ENCODE measurements at regions not wholly inside any gene's neighbourhood (a gene's known extent, or its start where the extent isn't known, plus 50 kb on each side); places are given as distances from the start of the nearest gene placed in this dataset.

GRCh38 chr10:62655337-62655994, 149.1 kb upstream of the ADO start:
- WGBS (ENCODE audit: low lambda C conversion rate), result 69% methylated on average over 6 of the region's 6 CpGs
- Histone ChIP-seq H4K20me1 (ENCODE audit: insufficient read depth) (no peaks in the 10 kb centered on the region), H3K4me3 (ENCODE audit: low read depth in 2 of 2, low read length in 1 of 2) (no peak overlapping the region), H3K4me1 (ENCODE audit: control insufficient read depth in 1 of 2, insufficient read depth in 2 of 2, low read depth in 1 of 2, low read length in 1 of 2) (peaks cover 0 to 12% of the 10 kb centered on the region in 2 experiments; a peak in 1 of 4 replicates), H3K9ac (no peak overlapping the region), H3K4me2 (no peak overlapping the region), H3K27me3 (ENCODE audit: insufficient read depth) (no peaks in the 10 kb centered on the region), H3K9me3 (no peaks in the 10 kb centered on the region), H3K9me2 (no peaks in the 10 kb centered on the region), H2AFZ (ENCODE audit: low read depth) (no peak overlapping the region), H3K36me3 (replicated peaks in 1 of 2; ENCODE audit: control insufficient read depth in 1 of 2, insufficient read depth in 2 of 2, low read length in 1 of 2) (no peaks in the 10 kb centered on the region), H3K79me2 (ENCODE audit: insufficient read depth) (no peaks in the 10 kb centered on the region), H3F3A (replicated peaks; ENCODE audit: insufficient read depth) (no peaks in the 10 kb centered on the region), H3K27ac (ENCODE audit: low read depth in 2 of 2, low read length in 1 of 2) (no peak overlapping the region)
- TF ChIP-seq MEF2A (IDR thresholded peaks at IDR 0.05; ENCODE audit: borderline replicate concordance, low read depth) (no peak), MXI1 (IDR thresholded peaks at IDR 0.05; ENCODE audit: low read depth, low read length) (no peak), MAX (IDR thresholded peaks at IDR 0.05; ENCODE audit: low read depth) (no peak), CHD2 (IDR thresholded peaks at IDR 0.05; ENCODE audit: low read length, partially characterized antibody) (no peak), TAF1 (IDR thresholded peaks at IDR 0.05; ENCODE audit: borderline replicate concordance, low read depth, low read length) (no peak), IRF3 (IDR thresholded peaks at IDR 0.05; ENCODE audit: low read depth, low read length) (no peak), USF2 (IDR thresholded peaks at IDR 0.05; ENCODE audit: borderline replicate concordance, low read depth, low read length) (no peak), GATA2 (CRISPR knock-in tag; IDR thresholded peaks at IDR 0.05) (no peak), RCOR1 (IDR thresholded peaks at IDR 0.05; ENCODE audit: low read length) (no peak), TEAD4 (IDR thresholded peaks at IDR 0.05; ENCODE audit: borderline replicate concordance, insufficient read depth) (no peak), EP300 (IDR thresholded peaks at IDR 0.05; ENCODE audit: borderline replicate concordance in 1 of 2, low read depth in 1 of 2, low read length in 1 of 2) (no peak), TCF12 (IDR thresholded peaks at IDR 0.05) (no peak)
- POLR2A ChIA-PET, result no interaction called here
- CTCF ChIA-PET, result no interaction called here
- no peak for DNase-seq

GRCh38 chr10:62657244-62657835, 147.2 kb upstream of the ADO start:
- H4K20me1 ChIP-seq (ENCODE audit: insufficient read depth), result no peaks in the 10 kb centered on the region
- no peak overlapping the region for H3K4me2 ChIP-seq
- no peak overlapping the region for H2AFZ ChIP-seq (ENCODE audit: low read depth)
- H3K4me1 ChIP-seq (ENCODE audit: control insufficient read depth in 1 of 2, insufficient read depth in 2 of 2, low read depth in 1 of 2, low read length in 1 of 2), result no peaks in the 10 kb centered on the region
- H3K79me2 ChIP-seq (ENCODE audit: insufficient read depth), result no peaks in the 10 kb centered on the region
- H3K9me3 ChIP-seq, result no peaks in the 10 kb centered on the region
- H3K27me3 ChIP-seq (ENCODE audit: insufficient read depth), result no peaks in the 10 kb centered on the region
- no peak overlapping the region for H3K9ac ChIP-seq
- H3F3A ChIP-seq (replicated peaks; ENCODE audit: insufficient read depth), result no peaks in the 10 kb centered on the region
- peak; percentile 32 for DNase-seq
- no peak overlapping the region for H3K4me3 ChIP-seq (ENCODE audit: low read depth in 2 of 2, low read length in 1 of 2)
- no peaks in the 10 kb centered on the region for H3K36me3 ChIP-seq (replicated peaks in 1 of 2; ENCODE audit: control insufficient read depth in 1 of 2, insufficient read depth in 2 of 2, low read length in 1 of 2)
- no peaks in the 10 kb centered on the region for H3K9me2 ChIP-seq
- H3K27ac ChIP-seq (ENCODE audit: low read depth in 2 of 2, low read length in 1 of 2), result no peak overlapping the region
- 49% methylated on average over 6 of the region's 20 CpGs for WGBS (ENCODE audit: low lambda C conversion rate)
- POLR2A ChIA-PET, result no interaction called here
- CTCF ChIA-PET, result no interaction called here
- TF ChIP-seq TEAD4 (IDR thresholded peaks at IDR 0.05; ENCODE audit: borderline replicate concordance, insufficient read depth) (no peak), MEF2A (IDR thresholded peaks at IDR 0.05; ENCODE audit: borderline replicate concordance, low read depth) (no peak), NFIC (IDR thresholded peaks at IDR 0.05; ENCODE audit: borderline replicate concordance) (no peak), FOXJ3 (CRISPR knock-in tag; IDR thresholded peaks at IDR 0.05) (no peak), MAX (IDR thresholded peaks at IDR 0.05; ENCODE audit: low read depth) (no peak), NRF1 (IDR thresholded peaks at IDR 0.05; ENCODE audit: low read depth, low read length) (no peak), REST (IDR thresholded peaks at IDR 0.05; ENCODE audit: low read depth, low read length) (no peak), CHD2 (IDR thresholded peaks at IDR 0.05; ENCODE audit: low read length, partially characterized antibody) (no peak), MXI1 (IDR thresholded peaks at IDR 0.05; ENCODE audit: low read depth, low read length) (no peak), ZBTB33 (IDR thresholded peaks at IDR 0.05; ENCODE audit: borderline replicate concordance, low read depth) (no peak)

All from SK-N-SH (cell line).